ENCODE measurements at regions not wholly inside any gene's neighbourhood (a gene's known extent, or its start where the extent isn't known, plus 50 kb on each side); places are given as distances from the start of the nearest gene placed in this dataset.

DNA sequence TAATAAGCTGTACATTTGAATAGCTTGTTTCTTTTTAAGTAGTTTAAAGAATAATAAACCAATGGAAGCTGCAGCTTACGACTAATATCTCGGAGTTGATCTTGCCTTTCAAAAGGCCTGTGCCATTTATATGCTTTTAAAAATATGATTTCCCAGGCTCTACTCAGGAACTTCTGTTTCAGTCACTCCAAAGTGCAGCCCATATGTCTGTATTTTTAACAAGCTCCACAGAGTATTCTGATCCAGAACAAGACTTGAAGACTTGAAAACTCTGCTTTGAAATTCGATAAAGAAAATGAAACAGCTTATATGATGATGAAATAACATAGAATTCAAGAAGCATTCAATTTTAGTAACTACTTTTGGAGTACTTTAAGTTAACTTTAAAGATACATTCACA is 79.1 kb upstream of the PLPPR4 start:
- intact Hi-C loops (cut with micrococcal nuclease; ENCODE audit: unreplicated experiment), result no loop called here
- Histone ChIP-seq H3K27me3 (replicated peaks in 1 of 2; ENCODE audit: control insufficient read depth in 2 of 2, insufficient read depth in 2 of 2, low read length in 1 of 2) (no peaks in the 10 kb centered on the region), H3K36me3 (ENCODE audit: control insufficient read depth in 2 of 2, insufficient read depth in 2 of 2, low read length in 1 of 2) (no peaks in the 10 kb centered on the region), H3K27ac (ENCODE audit: control insufficient read depth, insufficient read depth) (no peak overlapping the region), H2AFZ (ENCODE audit: control insufficient read depth, low read depth, low read length) (no peak overlapping the region), H3K4me1 (ENCODE audit: control insufficient read depth, insufficient read depth, low read length) (no peaks in the 10 kb centered on the region), H3K79me2 (ENCODE audit: control insufficient read depth, insufficient read depth, low read length) (no peaks in the 10 kb centered on the region), H3K4me2 (ENCODE audit: control insufficient read depth, insufficient read depth) (no peak overlapping the region), H4K20me1 (ENCODE audit: control insufficient read depth, insufficient read depth) (no peaks in the 10 kb centered on the region), H3K9ac (ENCODE audit: control insufficient read depth, insufficient read depth, low read length) (no peak overlapping the region), H3K9me3 (replicated peaks; ENCODE audit: control insufficient read depth, insufficient read depth, low read length) (no peaks in the 10 kb centered on the region), H3K4me3 (no peak overlapping the region)
- no peak for FAIRE-seq
- ChIA-PET SMC1A (ENCODE audit: uncharacterized antibody, unreplicated experiment) (interaction anchor here (1.2 to 1.8 kb wide), 4 partner anchors 10 to 341 kb away, joined by 3 to 8 read pairs (median 3); no protein-coding TSS in a partner anchor), CTCF (interaction anchor here (1.3 to 5.3 kb wide), 3 partner anchors 9 to 522 kb away, joined by 3 to 66 read pairs (median 4); no protein-coding TSS in a partner anchor), RAD21 (ENCODE audit: unreplicated experiment) (interaction anchor here (1.6 kb wide), 1 partner anchor 296 kb away, joined by 6 read pairs; no protein-coding TSS in a partner anchor), POLR2A (no interaction called here)
- WGBS (ENCODE audit: insufficient coverage, insufficient replicate concordance, low lambda C conversion rate, missing lambda C conversion rate), result 3% methylated on average over 3 of the region's 3 CpGs
- ATAC-seq, result no peak
- DNase-seq (ENCODE audit: low read depth, low spot score), result no peak
- no TSS peak for BruUV-seq (replicated peaks)
- in situ Hi-C loops (cut with MboI), result loop anchor here (10.0 to 25.0 kb wide), 2 partner anchors 520 to 1677 kb away; no protein-coding TSS in a partner anchor
- TF ChIP-seq CREB1 (IDR thresholded peaks at IDR 0.05; ENCODE audit: low read depth) (no peak), TCF12 (IDR thresholded peaks at IDR 0.05; ENCODE audit: low read depth, low read length) (no peak), ZNF274 (IDR thresholded peaks at IDR 0.05; ENCODE audit: insufficient read depth, insufficient read length) (no peak), CEBPB (IDR thresholded peaks at IDR 0.05; ENCODE audit: borderline replicate concordance in 1 of 2, low read depth in 2 of 2, low read length in 2 of 2) (no peak), RBBP5 (conservative IDR thresholded peaks at IDR 0.05) (no peak), KDM1A (IDR thresholded peaks at IDR 0.05; ENCODE audit: borderline replicate concordance) (no peak), YBX1 (IDR thresholded peaks at IDR 0.05) (no peak), GABPA (IDR thresholded peaks at IDR 0.05; ENCODE audit: low read depth) (no peak), TAF1 (IDR thresholded peaks at IDR 0.05; ENCODE audit: borderline replicate concordance, low read depth, low read length) (no peak), TCF3 (IDR thresholded peaks at IDR 0.05; ENCODE audit: borderline replicate concordance, insufficient read depth, low read depth, low read length) (no peak), POU2F2 (IDR thresholded peaks at IDR 0.05; ENCODE audit: borderline replicate concordance, low read depth, low read length) (no peak), ZNF24 (IDR thresholded peaks at IDR 0.05) (no peak)
- TF ChIP-seq, protein P1, sequence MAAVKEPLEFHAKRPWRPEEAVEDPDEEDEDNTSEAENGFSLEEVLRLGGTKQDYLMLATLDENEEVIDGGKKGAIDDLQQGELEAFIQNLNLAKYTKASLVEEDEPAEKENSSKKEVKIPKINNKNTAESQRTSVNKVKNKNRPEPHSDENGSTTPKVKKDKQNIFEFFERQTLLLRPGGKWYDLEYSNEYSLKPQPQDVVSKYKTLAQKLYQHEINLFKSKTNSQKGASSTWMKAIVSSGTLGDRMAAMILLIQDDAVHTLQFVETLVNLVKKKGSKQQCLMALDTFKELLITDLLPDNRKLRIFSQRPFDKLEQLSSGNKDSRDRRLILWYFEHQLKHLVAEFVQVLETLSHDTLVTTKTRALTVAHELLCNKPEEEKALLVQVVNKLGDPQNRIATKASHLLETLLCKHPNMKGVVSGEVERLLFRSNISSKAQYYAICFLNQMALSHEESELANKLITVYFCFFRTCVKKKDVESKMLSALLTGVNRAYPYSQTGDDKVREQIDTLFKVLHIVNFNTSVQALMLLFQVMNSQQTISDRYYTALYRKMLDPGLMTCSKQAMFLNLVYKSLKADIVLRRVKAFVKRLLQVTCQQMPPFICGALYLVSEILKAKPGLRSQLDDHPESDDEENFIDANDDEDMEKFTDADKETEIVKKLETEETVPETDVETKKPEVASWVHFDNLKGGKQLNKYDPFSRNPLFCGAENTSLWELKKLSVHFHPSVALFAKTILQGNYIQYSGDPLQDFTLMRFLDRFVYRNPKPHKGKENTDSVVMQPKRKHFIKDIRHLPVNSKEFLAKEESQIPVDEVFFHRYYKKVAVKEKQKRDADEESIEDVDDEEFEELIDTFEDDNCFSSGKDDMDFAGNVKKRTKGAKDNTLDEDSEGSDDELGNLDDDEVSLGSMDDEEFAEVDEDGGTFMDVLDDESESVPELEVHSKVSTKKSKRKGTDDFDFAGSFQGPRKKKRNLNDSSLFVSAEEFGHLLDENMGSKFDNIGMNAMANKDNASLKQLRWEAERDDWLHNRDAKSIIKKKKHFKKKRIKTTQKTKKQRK (IDR thresholded peaks at IDR 0.05; ENCODE audit: low read depth, low read length), result no peak
- TF ChIP-seq, protein P2, sequence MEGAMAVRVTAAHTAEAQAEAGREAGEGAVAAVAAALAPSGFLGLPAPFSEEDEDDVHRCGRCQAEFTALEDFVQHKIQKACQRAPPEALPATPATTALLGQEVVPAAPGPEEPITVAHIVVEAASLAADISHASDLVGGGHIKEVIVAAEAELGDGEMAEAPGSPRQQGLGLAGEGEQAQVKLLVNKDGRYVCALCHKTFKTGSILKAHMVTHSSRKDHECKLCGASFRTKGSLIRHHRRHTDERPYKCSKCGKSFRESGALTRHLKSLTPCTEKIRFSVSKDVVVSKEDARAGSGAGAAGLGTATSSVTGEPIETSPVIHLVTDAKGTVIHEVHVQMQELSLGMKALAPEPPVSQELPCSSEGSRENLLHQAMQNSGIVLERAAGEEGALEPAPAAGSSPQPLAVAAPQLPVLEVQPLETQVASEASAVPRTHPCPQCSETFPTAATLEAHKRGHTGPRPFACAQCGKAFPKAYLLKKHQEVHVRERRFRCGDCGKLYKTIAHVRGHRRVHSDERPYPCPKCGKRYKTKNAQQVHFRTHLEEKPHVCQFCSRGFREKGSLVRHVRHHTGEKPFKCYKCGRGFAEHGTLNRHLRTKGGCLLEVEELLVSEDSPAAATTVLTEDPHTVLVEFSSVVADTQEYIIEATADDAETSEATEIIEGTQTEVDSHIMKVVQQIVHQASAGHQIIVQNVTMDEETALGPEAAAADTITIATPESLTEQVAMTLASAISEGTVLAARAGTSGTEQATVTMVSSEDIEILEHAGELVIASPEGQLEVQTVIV (IDR thresholded peaks at IDR 0.05; ENCODE audit: borderline replicate concordance, partially characterized antibody), result no peak
- TF ChIP-seq, protein P3, sequence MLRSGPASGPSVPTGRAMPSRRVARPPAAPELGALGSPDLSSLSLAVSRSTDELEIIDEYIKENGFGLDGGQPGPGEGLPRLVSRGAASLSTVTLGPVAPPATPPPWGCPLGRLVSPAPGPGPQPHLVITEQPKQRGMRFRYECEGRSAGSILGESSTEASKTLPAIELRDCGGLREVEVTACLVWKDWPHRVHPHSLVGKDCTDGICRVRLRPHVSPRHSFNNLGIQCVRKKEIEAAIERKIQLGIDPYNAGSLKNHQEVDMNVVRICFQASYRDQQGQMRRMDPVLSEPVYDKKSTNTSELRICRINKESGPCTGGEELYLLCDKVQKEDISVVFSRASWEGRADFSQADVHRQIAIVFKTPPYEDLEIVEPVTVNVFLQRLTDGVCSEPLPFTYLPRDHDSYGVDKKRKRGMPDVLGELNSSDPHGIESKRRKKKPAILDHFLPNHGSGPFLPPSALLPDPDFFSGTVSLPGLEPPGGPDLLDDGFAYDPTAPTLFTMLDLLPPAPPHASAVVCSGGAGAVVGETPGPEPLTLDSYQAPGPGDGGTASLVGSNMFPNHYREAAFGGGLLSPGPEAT (IDR thresholded peaks at IDR 0.05; ENCODE audit: low read depth), result no peak
- TF ChIP-seq, protein P4, sequence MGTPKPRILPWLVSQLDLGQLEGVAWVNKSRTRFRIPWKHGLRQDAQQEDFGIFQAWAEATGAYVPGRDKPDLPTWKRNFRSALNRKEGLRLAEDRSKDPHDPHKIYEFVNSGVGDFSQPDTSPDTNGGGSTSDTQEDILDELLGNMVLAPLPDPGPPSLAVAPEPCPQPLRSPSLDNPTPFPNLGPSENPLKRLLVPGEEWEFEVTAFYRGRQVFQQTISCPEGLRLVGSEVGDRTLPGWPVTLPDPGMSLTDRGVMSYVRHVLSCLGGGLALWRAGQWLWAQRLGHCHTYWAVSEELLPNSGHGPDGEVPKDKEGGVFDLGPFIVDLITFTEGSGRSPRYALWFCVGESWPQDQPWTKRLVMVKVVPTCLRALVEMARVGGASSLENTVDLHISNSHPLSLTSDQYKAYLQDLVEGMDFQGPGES (IDR thresholded peaks at IDR 0.05), result no peak

Measured in GM12878 (cell line).